ENCODE measurements at regions not wholly inside any gene's neighbourhood (a gene's known extent, or its start where the extent isn't known, plus 50 kb on each side); places are given as distances from the start of the nearest gene placed in this dataset.

DNA sequence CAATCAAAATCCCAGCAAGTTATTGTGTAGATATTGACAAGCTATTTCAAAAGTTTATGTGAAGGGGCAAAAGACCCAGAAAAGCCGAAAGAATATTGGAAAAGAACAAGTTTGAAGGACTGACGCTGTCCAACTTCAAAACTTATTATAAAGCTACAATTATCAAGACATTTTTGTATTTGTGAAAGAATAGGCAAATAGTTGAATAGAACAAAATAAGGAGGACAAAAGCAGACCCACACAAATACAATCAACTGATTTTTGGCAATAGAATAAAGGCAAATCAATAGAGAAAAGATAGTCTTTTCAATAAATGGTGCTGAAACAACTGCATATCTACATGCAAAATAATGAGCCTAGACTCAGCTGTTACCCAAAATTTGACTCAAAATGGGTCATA lies 807.7 kb upstream of the CDH6 start:
- H3K27ac ChIP-seq (ENCODE audit: low read depth, low read length) = no peak overlapping the region
- H3K4me2 ChIP-seq (ENCODE audit: low read length) = no peak overlapping the region
- no peaks in the 10 kb centered on the region for H3K79me2 ChIP-seq (ENCODE audit: control insufficient read depth, low read length)
- no peaks in the 10 kb centered on the region for H4K20me1 ChIP-seq (ENCODE audit: control insufficient read depth, insufficient read depth, low read depth, low read length)
- no peaks in the 10 kb centered on the region for H3K36me3 ChIP-seq (ENCODE audit: control insufficient read depth, low read length)
- no peaks in the 10 kb centered on the region for H3K9me2 ChIP-seq (replicated peaks; ENCODE audit: control insufficient read depth, low read length)
- no peaks in the 10 kb centered on the region for H3F3A ChIP-seq (ENCODE audit: control insufficient read depth, insufficient read depth)
- no peaks in the 10 kb centered on the region for H3K9me3 ChIP-seq (ENCODE audit: control insufficient read depth, insufficient read depth, low read length)
- H3K4me3 ChIP-seq (ENCODE audit: low read length) = no peak overlapping the region
- H3K4me1 ChIP-seq (ENCODE audit: control insufficient read depth, low read length) = no peaks in the 10 kb centered on the region
- TF ChIP-seq, protein P1, sequence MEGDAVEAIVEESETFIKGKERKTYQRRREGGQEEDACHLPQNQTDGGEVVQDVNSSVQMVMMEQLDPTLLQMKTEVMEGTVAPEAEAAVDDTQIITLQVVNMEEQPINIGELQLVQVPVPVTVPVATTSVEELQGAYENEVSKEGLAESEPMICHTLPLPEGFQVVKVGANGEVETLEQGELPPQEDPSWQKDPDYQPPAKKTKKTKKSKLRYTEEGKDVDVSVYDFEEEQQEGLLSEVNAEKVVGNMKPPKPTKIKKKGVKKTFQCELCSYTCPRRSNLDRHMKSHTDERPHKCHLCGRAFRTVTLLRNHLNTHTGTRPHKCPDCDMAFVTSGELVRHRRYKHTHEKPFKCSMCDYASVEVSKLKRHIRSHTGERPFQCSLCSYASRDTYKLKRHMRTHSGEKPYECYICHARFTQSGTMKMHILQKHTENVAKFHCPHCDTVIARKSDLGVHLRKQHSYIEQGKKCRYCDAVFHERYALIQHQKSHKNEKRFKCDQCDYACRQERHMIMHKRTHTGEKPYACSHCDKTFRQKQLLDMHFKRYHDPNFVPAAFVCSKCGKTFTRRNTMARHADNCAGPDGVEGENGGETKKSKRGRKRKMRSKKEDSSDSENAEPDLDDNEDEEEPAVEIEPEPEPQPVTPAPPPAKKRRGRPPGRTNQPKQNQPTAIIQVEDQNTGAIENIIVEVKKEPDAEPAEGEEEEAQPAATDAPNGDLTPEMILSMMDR (IDR thresholded peaks at IDR 0.05; ENCODE audit: low read depth, low read length, poor library complexity, severe bottlenecking) = no peak
- no peak for TF ChIP-seq EZH2phosphoT487 (IDR thresholded peaks at IDR 0.05; ENCODE audit: borderline replicate concordance, low read length)
- H3K27me3 ChIP-seq (ENCODE audit: control insufficient read depth, low read length) = no peaks in the 10 kb centered on the region

DNA sequence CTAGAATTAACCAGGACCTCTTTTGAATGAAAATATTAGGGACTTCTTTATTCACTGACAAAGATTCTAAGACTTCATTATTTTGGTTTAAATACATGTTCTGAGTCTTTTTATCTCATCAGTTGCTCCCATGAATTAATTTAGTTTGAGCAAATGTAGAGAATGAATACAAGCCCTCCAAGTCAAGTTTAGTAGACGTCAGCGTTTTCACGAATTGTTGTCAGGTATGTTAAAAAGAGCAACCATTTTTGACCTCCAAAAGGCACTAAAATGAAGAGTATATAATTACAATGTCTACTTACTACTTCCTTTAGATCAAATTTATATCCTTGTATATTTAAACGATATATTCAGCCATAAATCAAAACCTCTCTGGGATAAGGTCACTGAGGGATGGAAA lies 809.3 kb upstream of the CDH6 start:
- Histone ChIP-seq H3K9me2 (replicated peaks; ENCODE audit: control insufficient read depth, low read length) (no peaks in the 10 kb centered on the region), H3K79me2 (ENCODE audit: control insufficient read depth, low read length) (no peaks in the 10 kb centered on the region), H3K9me3 (ENCODE audit: control insufficient read depth, insufficient read depth, low read length) (no peaks in the 10 kb centered on the region), H4K20me1 (ENCODE audit: control insufficient read depth, insufficient read depth, low read depth, low read length) (no peaks in the 10 kb centered on the region), H3K4me3 (ENCODE audit: low read length) (no peak overlapping the region), H3K27me3 (ENCODE audit: control insufficient read depth, low read length) (no peaks in the 10 kb centered on the region), H3K4me2 (ENCODE audit: low read length) (no peak overlapping the region), H3K27ac (ENCODE audit: low read depth, low read length) (no peak overlapping the region), H3K36me3 (ENCODE audit: control insufficient read depth, low read length) (no peaks in the 10 kb centered on the region), H3K4me1 (ENCODE audit: control insufficient read depth, low read length) (no peaks in the 10 kb centered on the region), H3F3A (ENCODE audit: control insufficient read depth, insufficient read depth) (no peaks in the 10 kb centered on the region)
- TF ChIP-seq, protein P1 (IDR thresholded peaks at IDR 0.05; ENCODE audit: low read depth, low read length, poor library complexity, severe bottlenecking) = no peak
- TF ChIP-seq EZH2phosphoT487 (IDR thresholded peaks at IDR 0.05; ENCODE audit: borderline replicate concordance, low read length) = no peak

DNA sequence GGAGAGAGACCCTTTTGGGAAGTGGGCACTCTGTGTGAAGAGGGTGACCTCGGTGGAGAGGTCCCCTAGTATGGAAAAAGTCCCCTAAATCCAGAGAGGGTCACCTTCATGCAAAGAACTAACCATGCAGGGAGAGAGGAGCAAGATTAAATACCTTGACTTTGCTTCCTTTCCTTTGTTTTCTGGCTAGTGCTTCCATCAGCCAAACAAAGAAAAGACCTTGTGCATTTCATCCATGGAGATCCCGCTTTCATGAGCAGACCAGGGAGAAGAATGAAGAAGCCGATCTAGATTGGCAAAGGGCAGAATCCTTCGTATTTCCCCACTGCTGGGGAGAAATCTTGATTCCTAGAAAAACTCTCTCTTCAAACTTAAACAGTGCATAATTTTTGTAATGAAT lies 813.3 kb upstream of the CDH6 start:
- Histone ChIP-seq H3K4me1 (ENCODE audit: control insufficient read depth, low read length) (no peaks in the 10 kb centered on the region), H3K79me2 (ENCODE audit: control insufficient read depth, low read length) (no peaks in the 10 kb centered on the region), H4K20me1 (ENCODE audit: control insufficient read depth, insufficient read depth, low read depth, low read length) (no peaks in the 10 kb centered on the region), H3K9me2 (replicated peaks; ENCODE audit: control insufficient read depth, low read length) (no peaks in the 10 kb centered on the region), H3K36me3 (ENCODE audit: control insufficient read depth, low read length) (no peaks in the 10 kb centered on the region), H3F3A (ENCODE audit: control insufficient read depth, insufficient read depth) (no peaks in the 10 kb centered on the region), H3K27ac (ENCODE audit: low read depth, low read length) (no peak overlapping the region), H3K9me3 (ENCODE audit: control insufficient read depth, insufficient read depth, low read length) (no peaks in the 10 kb centered on the region), H3K27me3 (ENCODE audit: control insufficient read depth, low read length) (no peaks in the 10 kb centered on the region), H3K4me2 (ENCODE audit: low read length) (no peak overlapping the region), H3K4me3 (ENCODE audit: low read length) (no peak overlapping the region)
- TF ChIP-seq, protein P1 (IDR thresholded peaks at IDR 0.05; ENCODE audit: low read depth, low read length, poor library complexity, severe bottlenecking) = no peak
- no peak for TF ChIP-seq EZH2phosphoT487 (IDR thresholded peaks at IDR 0.05; ENCODE audit: borderline replicate concordance, low read length)

DNA sequence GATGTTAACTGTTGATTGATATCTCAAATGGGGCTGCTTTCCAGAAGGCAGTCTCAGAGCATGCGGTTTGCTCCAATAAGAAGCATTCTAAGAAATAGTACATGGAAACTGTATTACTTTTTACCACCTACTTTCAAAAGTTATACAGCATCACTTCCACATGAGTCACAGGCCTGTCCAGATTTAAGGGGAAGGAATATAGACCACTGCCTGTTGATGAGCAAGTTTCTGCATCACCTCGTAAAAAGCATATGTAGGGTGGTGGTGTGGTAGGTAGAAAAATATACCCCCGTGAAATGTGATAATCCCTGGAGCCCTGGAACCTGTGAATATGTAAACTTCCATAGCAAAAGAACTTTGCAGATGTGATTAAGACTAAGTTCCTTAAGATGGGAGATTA lies 816.6 kb upstream of the CDH6 start:
- Histone ChIP-seq H3K36me3 (ENCODE audit: control insufficient read depth, low read length) (no peaks in the 10 kb centered on the region), H3K4me1 (ENCODE audit: control insufficient read depth, low read length) (no peaks in the 10 kb centered on the region), H3F3A (ENCODE audit: control insufficient read depth, insufficient read depth) (no peaks in the 10 kb centered on the region), H3K27ac (ENCODE audit: low read depth, low read length) (no peak overlapping the region), H4K20me1 (ENCODE audit: control insufficient read depth, insufficient read depth, low read depth, low read length) (no peaks in the 10 kb centered on the region), H3K4me2 (ENCODE audit: low read length) (no peak overlapping the region), H3K27me3 (ENCODE audit: control insufficient read depth, low read length) (no peaks in the 10 kb centered on the region), H3K9me3 (ENCODE audit: control insufficient read depth, insufficient read depth, low read length) (no peaks in the 10 kb centered on the region), H3K4me3 (ENCODE audit: low read length) (no peak overlapping the region), H3K9me2 (replicated peaks; ENCODE audit: control insufficient read depth, low read length) (no peaks in the 10 kb centered on the region), H3K79me2 (ENCODE audit: control insufficient read depth, low read length) (no peaks in the 10 kb centered on the region)
- TF ChIP-seq, protein P1 (IDR thresholded peaks at IDR 0.05; ENCODE audit: low read depth, low read length, poor library complexity, severe bottlenecking) = no peak
